ENCODE measurements at regions not wholly inside any gene's neighbourhood (a gene's known extent, or its start where the extent isn't known, plus 50 kb on each side); places are given as distances from the start of the nearest gene placed in this dataset.

DNA sequence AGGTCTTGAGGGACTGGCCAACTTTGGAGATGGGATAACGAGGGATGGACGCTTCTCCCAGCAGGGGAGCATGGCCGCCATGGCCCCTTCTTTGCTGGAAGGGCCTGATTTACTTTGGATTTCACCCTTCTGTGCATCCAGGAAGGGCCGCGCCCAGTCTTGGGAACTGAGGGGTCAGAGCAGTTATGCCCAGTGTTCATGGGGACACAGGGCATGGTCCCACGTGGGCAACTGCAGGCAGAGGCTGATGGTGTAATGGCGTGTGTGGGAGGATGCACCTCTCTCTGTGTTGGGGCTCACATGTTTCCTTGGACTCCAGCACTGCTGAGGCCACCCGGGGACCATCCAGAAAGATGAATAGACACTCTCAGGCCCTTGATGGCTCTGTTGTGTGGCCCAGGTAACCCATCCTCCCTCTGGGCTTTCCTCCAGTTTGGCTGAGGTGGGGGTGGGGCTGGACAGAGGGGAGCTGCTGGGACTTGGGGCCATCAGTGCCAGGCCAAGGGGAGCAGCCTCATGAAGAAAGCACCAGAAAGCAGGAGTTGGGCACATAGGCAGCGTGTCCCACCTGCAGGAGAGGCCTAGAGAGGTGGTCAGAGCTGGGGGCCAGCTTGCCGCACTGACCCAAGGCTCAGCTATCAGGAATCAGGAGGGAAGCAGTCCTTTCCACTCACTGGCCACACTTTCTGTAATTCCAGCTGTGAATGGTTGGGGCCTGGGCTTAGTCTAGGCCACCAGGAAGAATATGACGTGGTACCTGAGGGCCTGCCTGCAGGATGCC, 1033.9 kb downstream of the TBC1D22A start:
- DNase-seq (ENCODE audit: low spot score): no peak

DNA sequence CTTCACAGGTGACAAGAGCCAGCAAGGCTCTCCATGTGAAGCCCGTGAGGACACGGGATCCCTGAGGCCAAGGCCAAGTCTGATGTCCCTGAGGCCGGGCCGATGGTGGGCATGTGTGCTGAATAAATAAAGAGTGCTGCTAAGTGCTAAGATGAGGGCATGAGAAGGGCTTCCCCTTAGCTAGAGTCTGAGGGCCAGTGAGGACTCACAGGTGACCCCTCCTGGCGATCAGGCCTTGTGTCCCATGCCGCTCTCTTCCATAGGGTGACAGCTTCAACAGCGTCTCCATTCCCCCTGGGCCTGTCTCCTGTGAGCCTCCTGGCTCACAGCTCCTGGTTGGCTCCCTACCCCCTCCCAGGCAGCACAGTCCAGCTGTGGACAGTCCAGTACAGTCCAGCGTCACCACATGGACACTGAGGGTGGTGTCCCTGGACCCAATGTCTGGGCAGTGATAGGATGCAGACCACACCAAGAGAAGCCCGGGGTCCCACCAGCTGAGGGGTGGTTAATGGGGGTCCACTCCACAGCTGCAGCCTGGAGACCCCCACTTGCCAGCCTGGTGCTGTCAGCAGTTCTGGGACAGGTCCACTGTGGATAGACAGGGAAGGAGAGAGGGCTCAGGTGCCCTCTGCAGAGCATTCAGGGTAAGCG, 1033.2 kb downstream of the TBC1D22A start:
- no peak for DNase-seq (ENCODE audit: low spot score)

DNA sequence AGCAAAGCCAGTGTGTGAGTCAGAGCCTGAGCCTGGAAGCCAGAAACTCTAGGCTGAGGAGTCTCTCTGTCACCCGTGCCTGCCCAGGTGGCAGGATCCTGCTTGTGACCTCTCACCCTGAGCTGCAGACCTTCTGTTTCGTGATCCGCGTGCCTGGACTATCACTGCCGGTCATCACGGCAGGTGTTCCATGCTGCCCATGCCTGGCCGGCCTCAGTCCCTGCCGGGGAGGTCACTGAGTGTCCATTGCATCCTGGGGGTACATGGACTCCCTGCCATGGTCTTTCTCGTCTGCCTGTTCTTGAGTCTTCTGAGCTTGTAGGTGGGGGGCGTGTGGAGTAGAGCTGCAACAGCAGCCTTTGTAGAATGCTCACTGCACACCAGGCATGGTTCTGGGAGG, 1032.4 kb downstream of the TBC1D22A start:
- DNase-seq (ENCODE audit: low spot score): no peak

GRCh38 chr22:47793304-47794101, 1031.1 kb downstream of the TBC1D22A start:
- DNase-seq (ENCODE audit: low spot score): no peak

DNA sequence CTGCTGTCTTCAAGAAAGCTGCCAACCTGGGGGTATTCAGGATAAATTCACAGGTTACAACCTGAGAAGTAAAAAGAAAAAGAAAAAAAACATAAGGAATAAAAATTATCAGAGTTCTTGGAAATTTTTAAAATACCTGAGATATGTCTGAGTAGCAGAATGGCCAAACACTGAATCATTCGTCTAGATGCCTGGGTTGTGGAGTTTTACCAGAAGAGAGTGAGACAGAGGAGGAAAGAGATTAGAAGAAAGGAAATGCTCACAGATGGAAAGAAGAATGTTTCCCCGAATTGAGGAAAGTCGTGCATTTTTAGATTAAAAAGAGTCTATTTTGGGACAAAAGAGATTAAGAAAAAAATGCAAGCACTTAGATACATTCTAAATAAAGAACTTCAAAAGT, 1026.7 kb downstream of the TBC1D22A start:
- DNase-seq (ENCODE audit: low spot score): no peak

- no peak for DNase-seq (ENCODE audit: low spot score)
Observed at GRCh38 chr22:47788461-47788860, 1026.0 kb downstream of the TBC1D22A start.

DNA sequence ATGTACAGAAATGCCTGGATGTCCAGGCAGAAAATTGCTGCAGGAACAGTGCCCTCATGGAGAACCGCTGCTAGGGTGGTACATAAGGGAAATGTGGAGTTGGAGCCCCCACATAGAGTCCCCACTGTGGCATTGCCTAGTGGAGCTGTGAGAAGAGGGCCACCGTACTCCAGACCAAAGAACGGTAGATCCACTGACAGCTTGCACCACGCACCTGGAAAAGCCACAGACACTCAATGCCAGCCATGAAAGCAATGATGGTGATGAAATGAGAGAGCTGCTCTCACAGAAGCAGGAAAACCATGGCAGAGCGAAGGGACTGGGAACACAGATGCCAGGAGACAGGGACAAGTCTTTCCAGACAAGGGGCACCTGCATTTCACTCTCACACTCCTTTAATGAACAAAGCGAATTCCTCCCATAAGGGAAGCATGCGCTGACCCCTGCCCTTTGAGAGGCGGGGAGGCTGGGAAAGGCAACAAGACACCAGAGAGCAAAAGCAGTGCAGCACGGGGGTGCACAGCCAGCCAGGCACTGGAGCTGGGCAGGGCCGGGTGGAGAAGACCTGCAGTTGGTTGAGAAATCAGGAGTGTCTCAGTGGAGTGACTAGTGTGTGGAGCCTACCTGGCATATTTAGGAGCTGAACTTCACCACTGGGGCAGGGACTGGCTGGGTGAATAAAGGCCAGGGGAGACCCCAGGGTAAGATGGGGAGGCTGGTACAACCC, 1025.2 kb downstream of the TBC1D22A start:
- no peak for DNase-seq (ENCODE audit: low spot score)

DNA sequence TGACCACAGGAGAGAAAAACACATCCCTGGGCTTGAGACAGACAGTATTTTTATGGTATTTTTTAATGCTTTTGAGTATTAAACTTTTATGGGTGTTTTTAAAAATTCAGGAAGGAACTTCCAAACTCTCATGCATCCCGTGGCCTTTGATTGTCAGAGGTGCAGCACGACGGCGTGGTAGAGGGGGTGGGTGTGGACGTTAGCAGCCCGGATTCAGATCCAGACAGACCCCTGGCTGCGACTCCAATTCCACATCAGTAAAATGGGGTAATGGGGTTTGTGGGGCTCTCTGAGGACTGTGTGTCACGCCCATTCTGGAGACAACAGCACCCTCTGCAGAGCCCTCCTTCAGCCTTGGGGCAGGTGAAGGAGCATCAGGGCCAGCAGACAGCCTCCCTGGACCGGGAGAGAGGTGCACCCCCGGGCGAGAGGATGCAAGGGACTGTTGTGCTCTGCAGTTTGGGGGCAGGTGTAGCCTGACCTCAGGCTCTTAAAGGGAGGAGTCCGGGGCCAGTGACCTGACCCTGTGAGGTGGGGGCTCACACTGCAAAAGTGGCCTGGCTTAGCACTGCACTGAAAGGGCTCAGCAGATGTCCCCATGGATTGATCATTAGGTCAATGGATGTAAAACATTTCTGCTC, 1024.3 kb downstream of the TBC1D22A start:
- DNase-seq (ENCODE audit: low spot score): no peak

DNA sequence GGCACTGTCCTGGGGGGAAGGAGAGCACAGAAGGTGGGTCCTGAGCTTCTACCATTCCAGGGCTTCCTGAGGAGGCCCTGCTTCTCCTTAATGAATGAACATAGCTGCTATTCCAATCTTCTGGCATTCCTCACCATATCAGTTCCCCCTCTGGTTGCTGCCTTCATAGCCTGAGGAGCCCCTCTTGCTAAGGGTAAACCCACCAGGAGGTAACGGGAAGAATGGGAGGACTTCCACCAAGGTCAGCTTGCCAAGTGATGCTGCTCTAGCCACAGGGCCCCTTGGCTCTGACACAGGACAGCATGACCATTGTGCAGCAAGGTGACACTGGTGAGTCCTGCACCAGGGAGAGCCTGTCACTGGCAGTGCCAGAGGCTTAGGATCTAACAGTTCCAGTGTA, 1022.5 kb downstream of the TBC1D22A start:
- DNase-seq (ENCODE audit: low spot score): no peak

GRCh38 chr22:47784367-47784983, 1022.0 kb downstream of the TBC1D22A start:
- DNase-seq (ENCODE audit: low spot score): no peak

GRCh38 chr22:47783433-47784366, 1021.2 kb downstream of the TBC1D22A start:
- no peak for DNase-seq (ENCODE audit: low spot score)

DNA sequence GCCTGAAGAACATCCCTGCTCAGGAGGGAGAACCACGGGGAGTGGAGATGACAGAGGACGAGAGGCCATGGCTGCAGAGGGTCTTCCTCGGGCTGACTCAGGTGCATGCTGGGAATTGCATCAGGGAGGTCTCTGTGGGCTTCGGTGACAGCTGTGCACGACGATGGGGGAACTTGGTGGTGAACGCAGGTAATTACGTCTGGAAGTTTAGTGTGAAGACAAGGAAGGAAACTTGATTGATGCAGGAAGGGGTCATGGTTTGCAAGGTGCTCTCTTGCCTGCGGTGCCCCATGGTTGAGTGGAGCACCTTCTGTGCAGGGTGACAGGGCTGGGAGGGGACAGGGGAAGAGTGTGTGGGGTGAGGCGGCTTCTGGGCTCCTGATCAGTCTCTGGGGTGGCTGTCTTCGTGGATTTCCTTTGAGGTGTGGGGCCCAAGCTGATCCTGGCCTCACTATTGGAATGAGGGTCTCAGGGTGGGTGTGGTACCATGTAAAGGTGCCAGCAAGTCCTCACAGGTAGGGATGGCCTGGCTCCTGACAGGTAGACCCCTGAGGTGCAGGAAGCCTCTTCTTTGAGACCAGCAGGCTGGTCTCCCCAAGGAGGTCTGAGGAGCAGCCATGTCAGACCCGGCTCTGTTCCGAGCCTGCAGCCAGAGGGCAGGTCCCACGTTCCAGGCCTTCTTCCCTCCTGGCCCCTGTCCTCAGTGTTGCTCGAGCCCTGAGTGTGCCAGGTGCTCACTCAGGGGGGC, 1020.1 kb downstream of the TBC1D22A start:
- no peak for DNase-seq (ENCODE audit: low spot score)

DNA sequence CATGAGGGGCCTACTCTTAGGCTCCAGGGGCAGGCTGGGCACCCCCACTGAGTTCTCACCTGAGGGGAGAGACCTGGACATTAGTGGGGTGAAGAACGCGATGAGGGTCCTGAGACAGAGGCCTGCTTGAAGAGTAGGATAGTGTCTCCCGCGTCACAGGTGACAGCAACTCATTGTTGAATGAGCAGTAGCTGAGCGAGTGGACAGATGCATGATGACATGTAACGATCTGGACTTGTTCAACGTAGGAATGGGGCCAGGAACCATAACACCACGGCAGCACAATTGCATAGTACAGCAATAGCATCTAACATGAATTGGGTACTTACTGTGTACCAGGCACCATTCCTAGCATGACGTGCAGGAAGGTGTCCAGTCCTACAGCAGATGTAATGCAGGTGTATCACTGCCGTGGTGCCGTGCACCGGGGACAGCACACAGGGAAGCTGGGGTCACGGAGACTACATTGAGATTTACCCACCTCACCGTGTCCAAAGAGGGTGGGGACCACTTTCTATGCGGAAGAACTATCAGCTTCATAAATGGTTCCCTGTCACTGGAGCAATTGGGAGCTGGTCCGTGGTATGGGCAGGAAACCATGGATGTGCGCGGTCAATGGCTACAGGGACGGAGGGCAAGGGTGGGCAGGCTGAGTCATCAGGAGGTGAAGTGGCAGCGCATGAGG, 1019.1 kb downstream of the TBC1D22A start:
- no peak for DNase-seq (ENCODE audit: low spot score)

- peak; percentile 12 for DNase-seq (ENCODE audit: low spot score)
Observed at GRCh38 chr22:47781024-47781423, 1018.6 kb downstream of the TBC1D22A start.

GRCh38 chr22:47780281-47780875, 1017.9 kb downstream of the TBC1D22A start:
- DNase-seq (ENCODE audit: low spot score): no peak

GRCh38 chr22:47779474-47779873, 1017.0 kb downstream of the TBC1D22A start:
- no peak for DNase-seq (ENCODE audit: low spot score)

GRCh38 chr22:47778160-47778658, 1015.8 kb downstream of the TBC1D22A start:
- no peak for DNase-seq (ENCODE audit: low spot score)

DNA sequence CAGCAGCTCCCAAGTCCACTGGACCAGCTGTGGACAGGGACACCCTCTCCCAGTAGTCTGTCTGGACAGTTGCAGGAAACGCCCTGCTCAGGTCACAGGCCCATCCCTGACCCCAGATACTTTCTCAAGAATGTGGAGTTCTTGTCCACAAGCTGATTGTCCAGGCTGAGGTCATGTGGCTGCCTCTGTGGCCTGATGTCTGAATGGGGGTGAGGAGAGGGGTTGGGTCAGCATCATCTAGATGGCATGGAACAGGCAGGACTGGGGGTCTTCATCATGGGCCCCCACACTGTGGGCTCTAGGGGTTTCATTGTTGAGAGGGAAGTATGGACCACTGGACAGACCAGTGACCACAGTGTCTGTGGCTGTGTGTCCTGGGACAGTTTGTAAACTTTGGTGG, 1015.0 kb downstream of the TBC1D22A start:
- no peak for DNase-seq (ENCODE audit: low spot score)

Data from putamen (tissue), 1 donor.